ENCODE measurements at regions not wholly inside any gene's neighbourhood (a gene's known extent, or its start where the extent isn't known, plus 50 kb on each side); places are given as distances from the start of the nearest gene placed in this dataset.

- TF ChIP-seq CTCF (tag by site-specific recombination; IDR thresholded peaks at IDR 0.05): no peak
- TF ChIP-seq ZNF132 (tag by site-specific recombination; IDR thresholded peaks at IDR 0.05; ENCODE audit: borderline replicate concordance): no peak
- no peak for TF ChIP-seq ZNF274 (IDR thresholded peaks at IDR 0.05; ENCODE audit: low read length)
- TF ChIP-seq ZNF274 (tag by site-specific recombination; IDR thresholded peaks at IDR 0.05; ENCODE audit: borderline replicate concordance): no peak
- TF ChIP-seq KLF16 (tag by site-specific recombination; IDR thresholded peaks at IDR 0.05): no peak
Measured at GRCh38 chr9:108766626-108767161, 89.1 kb downstream of the ACTL7B start.
